ENCODE measurements at regions not wholly inside any gene's neighbourhood (a gene's known extent, or its start where the extent isn't known, plus 50 kb on each side); places are given as distances from the start of the nearest gene placed in this dataset.

DNA sequence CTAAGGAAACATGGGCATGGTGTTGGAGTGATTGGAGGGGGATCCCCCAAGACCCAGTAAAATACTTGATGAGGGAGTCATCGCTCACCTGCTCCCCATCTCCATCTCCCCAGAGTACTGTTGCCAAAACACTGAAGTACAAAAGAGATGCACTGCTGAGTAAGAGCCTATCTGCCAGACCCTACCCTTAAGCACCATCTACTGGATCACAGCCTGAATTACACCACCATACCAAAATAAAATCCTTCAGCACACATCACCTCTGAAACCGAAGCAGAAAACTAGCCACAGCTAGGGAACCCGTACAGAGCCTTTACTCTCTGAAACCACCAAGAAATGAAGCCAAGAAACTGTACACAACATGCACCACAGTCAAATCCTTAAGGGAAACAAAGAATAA, 466.3 kb upstream of the ACTRT1 start:
- no peak for DNase-seq (ENCODE audit: low spot score)
- no peak overlapping the region for H3K4me3 ChIP-seq
- no peaks in the 10 kb centered on the region for H3K4me1 ChIP-seq (ENCODE audit: control insufficient read depth in 1 of 2, low read depth in 2 of 2)
- no peaks in the 10 kb centered on the region for H3K9me3 ChIP-seq
- H3K27me3 ChIP-seq (replicated peaks; ENCODE audit: insufficient read depth), result no peaks in the 10 kb centered on the region
- ATAC-seq (ENCODE audit: insufficient number of reproducible peaks, low FRiP score, low read depth), result no peak
- H3K36me3 ChIP-seq, result no peaks in the 10 kb centered on the region
- TF ChIP-seq, protein P1, sequence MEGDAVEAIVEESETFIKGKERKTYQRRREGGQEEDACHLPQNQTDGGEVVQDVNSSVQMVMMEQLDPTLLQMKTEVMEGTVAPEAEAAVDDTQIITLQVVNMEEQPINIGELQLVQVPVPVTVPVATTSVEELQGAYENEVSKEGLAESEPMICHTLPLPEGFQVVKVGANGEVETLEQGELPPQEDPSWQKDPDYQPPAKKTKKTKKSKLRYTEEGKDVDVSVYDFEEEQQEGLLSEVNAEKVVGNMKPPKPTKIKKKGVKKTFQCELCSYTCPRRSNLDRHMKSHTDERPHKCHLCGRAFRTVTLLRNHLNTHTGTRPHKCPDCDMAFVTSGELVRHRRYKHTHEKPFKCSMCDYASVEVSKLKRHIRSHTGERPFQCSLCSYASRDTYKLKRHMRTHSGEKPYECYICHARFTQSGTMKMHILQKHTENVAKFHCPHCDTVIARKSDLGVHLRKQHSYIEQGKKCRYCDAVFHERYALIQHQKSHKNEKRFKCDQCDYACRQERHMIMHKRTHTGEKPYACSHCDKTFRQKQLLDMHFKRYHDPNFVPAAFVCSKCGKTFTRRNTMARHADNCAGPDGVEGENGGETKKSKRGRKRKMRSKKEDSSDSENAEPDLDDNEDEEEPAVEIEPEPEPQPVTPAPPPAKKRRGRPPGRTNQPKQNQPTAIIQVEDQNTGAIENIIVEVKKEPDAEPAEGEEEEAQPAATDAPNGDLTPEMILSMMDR (IDR thresholded peaks at IDR 0.05), result no peak
- H3K27ac ChIP-seq, result no peak overlapping the region

DNA sequence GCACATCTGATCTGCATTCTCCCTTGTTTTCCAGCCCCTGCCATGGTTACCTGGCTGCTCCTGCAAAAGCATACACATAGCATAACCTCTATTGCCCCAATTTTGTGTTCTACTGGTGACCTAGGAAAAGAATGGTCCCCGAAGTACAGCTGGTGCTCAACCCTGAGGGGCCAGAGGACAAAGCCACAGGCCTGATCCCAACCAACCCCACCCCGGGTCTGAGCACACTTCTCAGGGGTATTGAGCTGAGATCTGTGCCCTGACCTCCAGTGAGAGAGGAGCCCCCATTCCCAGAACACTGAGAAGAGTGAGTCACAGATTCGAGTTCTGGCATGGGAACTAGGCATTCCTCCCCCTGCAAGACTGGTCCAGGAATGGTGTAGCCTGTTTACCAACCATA, 465.5 kb upstream of the ACTRT1 start:
- Histone ChIP-seq H3K27ac (no peak overlapping the region), H3K4me1 (ENCODE audit: control insufficient read depth in 1 of 2, low read depth in 2 of 2) (no peaks in the 10 kb centered on the region), H3K9me3 (no peaks in the 10 kb centered on the region), H3K27me3 (replicated peaks; ENCODE audit: insufficient read depth) (no peaks in the 10 kb centered on the region), H3K4me3 (no peak overlapping the region), H3K36me3 (no peaks in the 10 kb centered on the region)
- ATAC-seq (ENCODE audit: insufficient number of reproducible peaks, low FRiP score, low read depth), result no peak
- DNase-seq (ENCODE audit: low spot score), result no peak
- TF ChIP-seq, protein P1 (IDR thresholded peaks at IDR 0.05), result no peak

DNA sequence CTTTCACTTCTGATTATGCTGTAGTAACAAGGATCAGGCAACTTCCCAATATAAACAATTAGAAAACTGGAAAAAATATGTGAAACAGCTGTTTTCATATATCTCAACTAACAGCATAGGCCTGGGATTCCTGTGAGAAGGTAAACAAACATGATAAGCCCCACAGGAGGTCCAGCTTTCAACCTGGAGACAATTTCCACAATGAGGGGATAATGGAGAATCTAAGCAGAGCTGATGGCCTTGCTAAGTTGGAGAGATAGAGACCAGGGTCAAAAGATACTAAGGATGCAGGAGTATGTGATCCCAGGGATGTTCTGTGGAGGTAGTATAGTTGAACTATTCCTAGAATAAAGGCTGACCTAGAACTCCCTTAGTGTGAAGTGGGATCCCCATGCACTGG, 452.3 kb upstream of the ACTRT1 start:
- no peak overlapping the region for H3K4me3 ChIP-seq
- H3K27ac ChIP-seq, result no peak overlapping the region
- H3K27me3 ChIP-seq (replicated peaks; ENCODE audit: insufficient read depth), result no peaks in the 10 kb centered on the region
- no peak for ATAC-seq (ENCODE audit: insufficient number of reproducible peaks, low FRiP score, low read depth)
- TF ChIP-seq, protein P1 (IDR thresholded peaks at IDR 0.05), result no peak
- DNase-seq (ENCODE audit: low spot score), result no peak
- no peaks in the 10 kb centered on the region for H3K4me1 ChIP-seq (ENCODE audit: control insufficient read depth in 1 of 2, low read depth in 2 of 2)
- H3K9me3 ChIP-seq, result no peaks in the 10 kb centered on the region
- H3K36me3 ChIP-seq, result no peaks in the 10 kb centered on the region

DNA sequence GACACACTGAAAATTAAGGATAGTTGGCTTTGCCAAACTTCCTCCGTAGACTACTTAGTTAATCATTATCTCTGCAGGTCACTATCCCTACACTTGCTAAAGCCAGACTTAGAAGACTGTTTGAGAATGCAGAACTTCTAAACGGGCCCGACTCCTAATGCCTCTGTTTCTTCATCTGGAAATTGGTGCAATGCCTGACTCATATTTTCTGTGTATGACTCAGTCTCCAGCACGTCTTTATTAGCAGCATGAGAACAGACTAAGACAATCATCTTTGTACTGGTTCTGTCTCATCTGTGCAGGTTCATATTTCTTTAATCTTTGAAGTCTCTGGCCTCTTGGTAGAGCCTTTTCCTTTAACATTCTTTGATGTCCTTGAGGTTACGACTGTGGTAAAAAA, 411.9 kb upstream of the ACTRT1 start:
- no peak for DNase-seq (ENCODE audit: low spot score)
- Histone ChIP-seq H3K9me3 (no peaks in the 10 kb centered on the region), H3K27ac (no peak overlapping the region), H3K36me3 (no peaks in the 10 kb centered on the region), H3K27me3 (replicated peaks; ENCODE audit: insufficient read depth) (no peaks in the 10 kb centered on the region), H3K4me1 (ENCODE audit: control insufficient read depth in 1 of 2, low read depth in 2 of 2) (no peaks in the 10 kb centered on the region), H3K4me3 (no peak overlapping the region)
- ATAC-seq (ENCODE audit: insufficient number of reproducible peaks, low FRiP score, low read depth), result no peak
- TF ChIP-seq, protein P1 (IDR thresholded peaks at IDR 0.05), result no peak

DNA sequence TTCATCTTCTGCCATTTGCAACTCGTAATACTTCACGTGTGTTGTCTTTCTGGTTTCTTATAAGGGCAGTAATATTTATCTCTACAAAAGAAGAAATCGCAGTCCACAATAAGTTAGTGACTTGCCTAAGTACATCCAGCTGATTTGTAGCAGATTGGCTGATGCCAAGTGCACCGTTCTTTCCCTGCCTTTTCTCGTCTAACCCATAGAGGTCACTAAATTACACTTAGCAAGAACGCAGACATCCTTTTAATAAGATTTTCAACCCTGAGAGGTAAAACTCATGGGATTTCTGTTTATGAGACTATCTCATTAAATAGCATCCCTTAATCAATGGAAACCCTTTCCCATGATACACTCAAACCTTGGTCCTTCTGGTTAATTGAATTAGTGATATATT, 408.6 kb upstream of the ACTRT1 start:
- DNase-seq (ENCODE audit: low spot score), result no peak
- H3K27ac ChIP-seq, result no peak overlapping the region
- H3K36me3 ChIP-seq, result no peaks in the 10 kb centered on the region
- H3K4me3 ChIP-seq, result no peak overlapping the region
- no peak for ATAC-seq (ENCODE audit: insufficient number of reproducible peaks, low FRiP score, low read depth)
- no peaks in the 10 kb centered on the region for H3K27me3 ChIP-seq (replicated peaks; ENCODE audit: insufficient read depth)
- no peaks in the 10 kb centered on the region for H3K4me1 ChIP-seq (ENCODE audit: control insufficient read depth in 1 of 2, low read depth in 2 of 2)
- no peaks in the 10 kb centered on the region for H3K9me3 ChIP-seq
- TF ChIP-seq, protein P1 (IDR thresholded peaks at IDR 0.05), result no peak
